GM12864 (cell line): ENCODE measurements at regions not wholly inside any gene's neighbourhood (a gene's known extent, or its start where the extent isn't known, plus 50 kb on each side); places are given as distances from the start of the nearest gene placed in this dataset.

Experiments
- DNase-seq: peaks from one replicate; pipeline ENCODE4 v3.0.0-alpha.2; 2011; ENCODE audit warnings: low read depth
- H3K4me3 ChIP-seq: 2 replicates; pipeline ENCODE4 v1.5.1; 2011; ENCODE audit warnings: mild to moderate bottlenecking, low read depth, low read length, control low read depth
- CTCF ChIP-seq: IDR thresholded peaks from 2 replicates; pipeline ENCODE4 v1.5.1; 2011; ENCODE audit warnings: low read depth, mild to moderate bottlenecking, moderate library complexity, low read length, control low read depth, inconsistent platforms; ENCODE audit errors: missing control alignments

- no peak overlapping the region for H3K4me3 ChIP-seq
These were observed 124.4 kb downstream of the SHOX2 start for GRCh38 chr3:157981819-157982218.

GRCh38 chr3:157979022-157979421, 127.2 kb downstream of the SHOX2 start:
- no peak for DNase-seq
- H3K4me3 ChIP-seq, result no peak overlapping the region
- TF ChIP-seq CTCF, result no peak

More at GRCh38 chr3:157981819-157982218, 124.4 kb downstream of the SHOX2 start:
- TF ChIP-seq CTCF, result no peak
- no peak for DNase-seq

GRCh38 chr3:157961665-157962064, 144.6 kb downstream of the SHOX2 start:
- DNase-seq, result no peak
- H3K4me3 ChIP-seq, result no peak overlapping the region
- no peak for TF ChIP-seq CTCF

GRCh38 chr3:157958457-157958856, 147.8 kb downstream of the SHOX2 start:
- H3K4me3 ChIP-seq, result no peak overlapping the region
- TF ChIP-seq CTCF, result no peak
- no peak for DNase-seq

GRCh38 chr3:157956850-157957249, 149.4 kb downstream of the SHOX2 start:
- no peak for DNase-seq
- TF ChIP-seq CTCF, result no peak
- no peak overlapping the region for H3K4me3 ChIP-seq

GRCh38 chr3:157956176-157956575, 150.0 kb downstream of the SHOX2 start:
- no peak for TF ChIP-seq CTCF
- no peak overlapping the region for H3K4me3 ChIP-seq
- DNase-seq, result no peak

GRCh38 chr3:157953565-157953964, 152.7 kb downstream of the SHOX2 start:
- DNase-seq, result no peak
- TF ChIP-seq CTCF, result no peak
- no peak overlapping the region for H3K4me3 ChIP-seq
